ENCODE measurements at regions not wholly inside any gene's neighbourhood (a gene's known extent, or its start where the extent isn't known, plus 50 kb on each side); places are given as distances from the start of the nearest gene placed in this dataset.

GRCh38 chr5:5622806-5623205 lies 200.3 kb downstream of the ICE1 start:
- Histone ChIP-seq H3K36me3 (replicated peaks) (no peaks in the 10 kb centered on the region), H3K27ac (no peak overlapping the region), H3K27me3 (replicated peaks) (no peaks in the 10 kb centered on the region), H3K4me3 (ENCODE audit: low read depth, low read length) (no peak overlapping the region)
- in situ Hi-C loops (cut with HindIII; ENCODE audit: low pct_ligation_motif_present, low sequenced_read_pairs): no loop called here
- TF ChIP-seq, protein P1, sequence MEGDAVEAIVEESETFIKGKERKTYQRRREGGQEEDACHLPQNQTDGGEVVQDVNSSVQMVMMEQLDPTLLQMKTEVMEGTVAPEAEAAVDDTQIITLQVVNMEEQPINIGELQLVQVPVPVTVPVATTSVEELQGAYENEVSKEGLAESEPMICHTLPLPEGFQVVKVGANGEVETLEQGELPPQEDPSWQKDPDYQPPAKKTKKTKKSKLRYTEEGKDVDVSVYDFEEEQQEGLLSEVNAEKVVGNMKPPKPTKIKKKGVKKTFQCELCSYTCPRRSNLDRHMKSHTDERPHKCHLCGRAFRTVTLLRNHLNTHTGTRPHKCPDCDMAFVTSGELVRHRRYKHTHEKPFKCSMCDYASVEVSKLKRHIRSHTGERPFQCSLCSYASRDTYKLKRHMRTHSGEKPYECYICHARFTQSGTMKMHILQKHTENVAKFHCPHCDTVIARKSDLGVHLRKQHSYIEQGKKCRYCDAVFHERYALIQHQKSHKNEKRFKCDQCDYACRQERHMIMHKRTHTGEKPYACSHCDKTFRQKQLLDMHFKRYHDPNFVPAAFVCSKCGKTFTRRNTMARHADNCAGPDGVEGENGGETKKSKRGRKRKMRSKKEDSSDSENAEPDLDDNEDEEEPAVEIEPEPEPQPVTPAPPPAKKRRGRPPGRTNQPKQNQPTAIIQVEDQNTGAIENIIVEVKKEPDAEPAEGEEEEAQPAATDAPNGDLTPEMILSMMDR (IDR thresholded peaks at IDR 0.05; ENCODE audit: low read depth, low read length, missing control alignments): no peak
- DNase-seq: no peak

- H3K4me3 ChIP-seq (ENCODE audit: low read depth, low read length): no peak overlapping the region
- H3K36me3 ChIP-seq (replicated peaks): no peaks in the 10 kb centered on the region
- no peaks in the 10 kb centered on the region for H3K27me3 ChIP-seq (replicated peaks)
- TF ChIP-seq, protein P1 (IDR thresholded peaks at IDR 0.05; ENCODE audit: low read depth, low read length, missing control alignments): no peak
- DNase-seq: no peak
- in situ Hi-C loops (cut with HindIII; ENCODE audit: low pct_ligation_motif_present, low sequenced_read_pairs): no loop called here
- no peak overlapping the region for H3K27ac ChIP-seq
Observed at GRCh38 chr5:5619546-5619945, 197.1 kb downstream of the ICE1 start.

- TF ChIP-seq, protein P1 (IDR thresholded peaks at IDR 0.05; ENCODE audit: low read depth, low read length, missing control alignments): no peak
- no peaks in the 10 kb centered on the region for H3K36me3 ChIP-seq (replicated peaks)
- H3K27ac ChIP-seq: no peak overlapping the region
- no peaks in the 10 kb centered on the region for H3K27me3 ChIP-seq (replicated peaks)
- in situ Hi-C loops (cut with HindIII; ENCODE audit: low pct_ligation_motif_present, low sequenced_read_pairs): no loop called here
- H3K4me3 ChIP-seq (ENCODE audit: low read depth, low read length): no peak overlapping the region
- no peak for DNase-seq
Observed at GRCh38 chr5:5617024-5617423, 194.5 kb downstream of the ICE1 start.

DNA sequence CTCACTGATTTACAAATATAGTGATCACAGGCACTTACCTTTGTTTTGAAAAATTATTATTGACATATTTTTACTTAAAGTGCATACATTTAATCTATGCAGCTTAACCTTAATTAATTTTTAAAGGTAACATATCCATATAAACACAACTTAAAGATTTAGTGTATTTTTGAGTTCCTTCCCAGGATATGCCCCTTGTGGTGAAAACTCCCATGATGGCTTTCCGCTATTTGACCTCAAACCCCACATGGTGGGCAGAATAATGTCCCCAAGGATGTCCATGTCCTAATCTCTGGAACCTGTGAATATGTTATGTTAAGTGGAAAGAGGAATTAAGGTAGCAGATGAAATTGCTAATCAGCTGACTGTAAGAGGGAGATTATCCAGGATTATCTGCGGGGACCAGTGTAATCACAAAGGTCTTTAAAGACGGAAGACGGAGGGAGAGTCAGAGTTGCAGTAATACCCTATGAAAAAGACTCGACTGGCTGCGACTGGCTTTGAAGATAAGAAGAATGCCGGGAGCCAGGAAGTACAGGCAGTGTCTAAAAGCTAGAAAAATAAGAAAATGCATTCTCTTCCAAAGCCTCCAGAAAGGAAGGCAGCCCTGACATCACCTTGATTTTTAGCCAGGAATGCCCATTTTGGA lies 193.9 kb downstream of the ICE1 start:
- Histone ChIP-seq H3K27ac (no peak overlapping the region), H3K4me3 (ENCODE audit: low read depth, low read length) (no peak overlapping the region), H3K36me3 (replicated peaks) (no peaks in the 10 kb centered on the region), H3K27me3 (replicated peaks) (no peaks in the 10 kb centered on the region)
- TF ChIP-seq, protein P1 (IDR thresholded peaks at IDR 0.05; ENCODE audit: low read depth, low read length, missing control alignments): no peak
- in situ Hi-C loops (cut with HindIII; ENCODE audit: low pct_ligation_motif_present, low sequenced_read_pairs): no loop called here
- DNase-seq: no peak

- H3K27ac ChIP-seq: no peak overlapping the region
- in situ Hi-C loops (cut with HindIII; ENCODE audit: low pct_ligation_motif_present, low sequenced_read_pairs): no loop called here
- TF ChIP-seq, protein P1 (IDR thresholded peaks at IDR 0.05; ENCODE audit: low read depth, low read length, missing control alignments): no peak
- no peaks in the 10 kb centered on the region for H3K27me3 ChIP-seq (replicated peaks)
- no peak overlapping the region for H3K4me3 ChIP-seq (ENCODE audit: low read depth, low read length)
- no peak for DNase-seq
- no peaks in the 10 kb centered on the region for H3K36me3 ChIP-seq (replicated peaks)
Observed at GRCh38 chr5:5615569-5615968, 193.1 kb downstream of the ICE1 start.
